ENCODE measurements at regions not wholly inside any gene's neighbourhood (a gene's known extent, or its start where the extent isn't known, plus 50 kb on each side); places are given as distances from the start of the nearest gene placed in this dataset.

DNA sequence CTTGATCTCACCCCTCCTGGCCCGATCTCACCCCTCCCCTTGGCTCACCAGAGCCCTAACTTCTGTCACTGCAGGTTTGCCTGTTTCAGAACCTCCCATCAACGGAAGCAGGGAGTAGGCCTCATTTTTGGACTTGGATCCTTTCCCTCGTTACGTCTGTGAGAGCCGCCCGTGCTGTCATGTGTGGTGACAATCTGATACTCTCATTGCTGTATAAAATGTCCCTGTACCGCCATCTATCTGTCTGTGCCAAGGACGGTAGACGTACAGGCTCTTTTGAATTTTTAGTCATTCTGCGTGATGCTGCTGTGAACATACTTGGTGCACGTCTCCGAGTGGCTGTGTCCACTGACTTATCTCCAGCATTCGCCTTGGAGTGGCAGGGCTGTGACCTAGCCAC lies 1163.1 kb downstream of the BRD1 start:
- Mint-ChIP-seq H3K27me3 (ENCODE audit: insufficient read depth) (no peaks in the 10 kb centered on the region), H3K4me3 (no peak overlapping the region), H3K9me3 (peaks cover 48% of the 10 kb centered on the region), H3K4me1 (ENCODE audit: low read depth) (no peaks in the 10 kb centered on the region), H3K27ac (no peak overlapping the region), H3K36me3 (ENCODE audit: low read depth) (peaks cover 15% of the 10 kb centered on the region; the same call in 1 of the 2 replicates)
- no peak for DNase-seq
- TF ChIP-seq, protein P1, sequence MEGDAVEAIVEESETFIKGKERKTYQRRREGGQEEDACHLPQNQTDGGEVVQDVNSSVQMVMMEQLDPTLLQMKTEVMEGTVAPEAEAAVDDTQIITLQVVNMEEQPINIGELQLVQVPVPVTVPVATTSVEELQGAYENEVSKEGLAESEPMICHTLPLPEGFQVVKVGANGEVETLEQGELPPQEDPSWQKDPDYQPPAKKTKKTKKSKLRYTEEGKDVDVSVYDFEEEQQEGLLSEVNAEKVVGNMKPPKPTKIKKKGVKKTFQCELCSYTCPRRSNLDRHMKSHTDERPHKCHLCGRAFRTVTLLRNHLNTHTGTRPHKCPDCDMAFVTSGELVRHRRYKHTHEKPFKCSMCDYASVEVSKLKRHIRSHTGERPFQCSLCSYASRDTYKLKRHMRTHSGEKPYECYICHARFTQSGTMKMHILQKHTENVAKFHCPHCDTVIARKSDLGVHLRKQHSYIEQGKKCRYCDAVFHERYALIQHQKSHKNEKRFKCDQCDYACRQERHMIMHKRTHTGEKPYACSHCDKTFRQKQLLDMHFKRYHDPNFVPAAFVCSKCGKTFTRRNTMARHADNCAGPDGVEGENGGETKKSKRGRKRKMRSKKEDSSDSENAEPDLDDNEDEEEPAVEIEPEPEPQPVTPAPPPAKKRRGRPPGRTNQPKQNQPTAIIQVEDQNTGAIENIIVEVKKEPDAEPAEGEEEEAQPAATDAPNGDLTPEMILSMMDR (IDR thresholded peaks at IDR 0.05): no peak

DNA sequence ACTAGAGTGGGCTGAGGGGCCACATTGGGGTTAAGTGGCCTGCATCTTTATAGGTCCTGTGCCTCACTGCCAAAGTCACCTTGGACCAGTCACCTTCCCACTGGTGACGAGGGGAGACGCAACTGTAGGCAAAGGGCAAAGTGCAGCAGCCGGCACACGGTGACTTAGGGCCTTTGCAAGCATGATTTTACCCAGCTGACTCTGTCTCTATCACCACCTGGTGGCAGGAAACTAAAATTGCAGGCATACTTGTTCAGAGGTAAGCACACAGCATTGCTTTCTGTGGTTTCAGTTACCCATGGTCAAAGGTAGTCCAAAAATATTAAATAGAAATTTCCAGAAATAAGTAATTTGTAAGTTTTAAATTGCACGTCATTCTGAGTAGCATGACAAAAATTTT lies 1164.4 kb downstream of the BRD1 start:
- Mint-ChIP-seq H3K4me3 (no peak overlapping the region), H3K4me1 (ENCODE audit: low read depth) (no peaks in the 10 kb centered on the region), H3K36me3 (ENCODE audit: low read depth) (peaks cover 15% of the 10 kb centered on the region; the same call in 1 of the 2 replicates), H3K27me3 (ENCODE audit: insufficient read depth) (no peaks in the 10 kb centered on the region), H3K9me3 (peaks cover 58% of the 10 kb centered on the region), H3K27ac (no peak overlapping the region)
- DNase-seq: no peak
- TF ChIP-seq, protein P1 (IDR thresholded peaks at IDR 0.05): peak; percentile 67

- H3K4me1 Mint-ChIP-seq (ENCODE audit: low read depth): no peaks in the 10 kb centered on the region
- peaks cover 63% of the 10 kb centered on the region for H3K9me3 Mint-ChIP-seq
- no peak for DNase-seq
- no peaks in the 10 kb centered on the region for H3K27me3 Mint-ChIP-seq (ENCODE audit: insufficient read depth)
- H3K27ac Mint-ChIP-seq: no peak overlapping the region
- TF ChIP-seq, protein P1 (IDR thresholded peaks at IDR 0.05): no peak
- no peak overlapping the region for H3K4me3 Mint-ChIP-seq
- H3K36me3 Mint-ChIP-seq (ENCODE audit: low read depth): peaks cover 15% of the 10 kb centered on the region; the same call in 1 of the 2 replicates
Measured at GRCh38 chr22:48662476-48663135, 1165.1 kb downstream of the BRD1 start.

GRCh38 chr22:48661984-48662383 lies 1165.7 kb downstream of the BRD1 start:
- no peak overlapping the region for H3K4me3 Mint-ChIP-seq
- peaks cover 69% of the 10 kb centered on the region for H3K9me3 Mint-ChIP-seq
- no peak overlapping the region for H3K27ac Mint-ChIP-seq
- no peaks in the 10 kb centered on the region for H3K4me1 Mint-ChIP-seq (ENCODE audit: low read depth)
- peaks cover 15% of the 10 kb centered on the region; the same call in 1 of the 2 replicates for H3K36me3 Mint-ChIP-seq (ENCODE audit: low read depth)
- DNase-seq: no peak
- TF ChIP-seq, protein P1 (IDR thresholded peaks at IDR 0.05): no peak
- H3K27me3 Mint-ChIP-seq (ENCODE audit: insufficient read depth): no peaks in the 10 kb centered on the region

- TF ChIP-seq, protein P1 (IDR thresholded peaks at IDR 0.05): no peak
- no peak for DNase-seq
- peaks cover 15% of the 10 kb centered on the region; the same call in 1 of the 2 replicates for H3K36me3 Mint-ChIP-seq (ENCODE audit: low read depth)
Measured at GRCh38 chr22:48660790-48661740, 1166.6 kb downstream of the BRD1 start.

More at GRCh38 chr22:48660790-48661740, 1166.6 kb downstream of the BRD1 start:
- H3K27me3 Mint-ChIP-seq (ENCODE audit: insufficient read depth): no peaks in the 10 kb centered on the region
- H3K9me3 Mint-ChIP-seq: peaks cover 74% of the 10 kb centered on the region
- H3K4me1 Mint-ChIP-seq (ENCODE audit: low read depth): no peaks in the 10 kb centered on the region
- H3K4me3 Mint-ChIP-seq: no peak overlapping the region
- no peak overlapping the region for H3K27ac Mint-ChIP-seq
